ENCODE measurements at regions not wholly inside any gene's neighbourhood (a gene's known extent, or its start where the extent isn't known, plus 50 kb on each side); places are given as distances from the start of the nearest gene placed in this dataset.

- TF ChIP-seq, protein P1, sequence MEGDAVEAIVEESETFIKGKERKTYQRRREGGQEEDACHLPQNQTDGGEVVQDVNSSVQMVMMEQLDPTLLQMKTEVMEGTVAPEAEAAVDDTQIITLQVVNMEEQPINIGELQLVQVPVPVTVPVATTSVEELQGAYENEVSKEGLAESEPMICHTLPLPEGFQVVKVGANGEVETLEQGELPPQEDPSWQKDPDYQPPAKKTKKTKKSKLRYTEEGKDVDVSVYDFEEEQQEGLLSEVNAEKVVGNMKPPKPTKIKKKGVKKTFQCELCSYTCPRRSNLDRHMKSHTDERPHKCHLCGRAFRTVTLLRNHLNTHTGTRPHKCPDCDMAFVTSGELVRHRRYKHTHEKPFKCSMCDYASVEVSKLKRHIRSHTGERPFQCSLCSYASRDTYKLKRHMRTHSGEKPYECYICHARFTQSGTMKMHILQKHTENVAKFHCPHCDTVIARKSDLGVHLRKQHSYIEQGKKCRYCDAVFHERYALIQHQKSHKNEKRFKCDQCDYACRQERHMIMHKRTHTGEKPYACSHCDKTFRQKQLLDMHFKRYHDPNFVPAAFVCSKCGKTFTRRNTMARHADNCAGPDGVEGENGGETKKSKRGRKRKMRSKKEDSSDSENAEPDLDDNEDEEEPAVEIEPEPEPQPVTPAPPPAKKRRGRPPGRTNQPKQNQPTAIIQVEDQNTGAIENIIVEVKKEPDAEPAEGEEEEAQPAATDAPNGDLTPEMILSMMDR (tag by site-specific recombination; IDR thresholded peaks at IDR 0.05) = no peak
- TF ChIP-seq, protein P2, sequence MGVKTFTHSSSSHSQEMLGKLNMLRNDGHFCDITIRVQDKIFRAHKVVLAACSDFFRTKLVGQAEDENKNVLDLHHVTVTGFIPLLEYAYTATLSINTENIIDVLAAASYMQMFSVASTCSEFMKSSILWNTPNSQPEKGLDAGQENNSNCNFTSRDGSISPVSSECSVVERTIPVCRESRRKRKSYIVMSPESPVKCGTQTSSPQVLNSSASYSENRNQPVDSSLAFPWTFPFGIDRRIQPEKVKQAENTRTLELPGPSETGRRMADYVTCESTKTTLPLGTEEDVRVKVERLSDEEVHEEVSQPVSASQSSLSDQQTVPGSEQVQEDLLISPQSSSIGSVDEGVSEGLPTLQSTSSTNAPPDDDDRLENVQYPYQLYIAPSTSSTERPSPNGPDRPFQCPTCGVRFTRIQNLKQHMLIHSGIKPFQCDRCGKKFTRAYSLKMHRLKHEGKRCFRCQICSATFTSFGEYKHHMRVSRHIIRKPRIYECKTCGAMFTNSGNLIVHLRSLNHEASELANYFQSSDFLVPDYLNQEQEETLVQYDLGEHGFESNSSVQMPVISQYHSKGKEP (tag by site-specific recombination; IDR thresholded peaks at IDR 0.05) = peak; percentile 90
- TF ChIP-seq ZNF112 (tag by site-specific recombination; IDR thresholded peaks at IDR 0.05) (no peak), ZEB2 (tag by site-specific recombination; IDR thresholded peaks at IDR 0.05) (peak; percentile 90), ZNF837 (tag by site-specific recombination; IDR thresholded peaks at IDR 0.05) (no peak), ZNF423 (tag by site-specific recombination; IDR thresholded peaks at IDR 0.05) (no peak), BCL11B (tag by site-specific recombination; IDR thresholded peaks at IDR 0.05; ENCODE audit: low read depth) (no peak), GLI2 (tag by site-specific recombination; IDR thresholded peaks at IDR 0.05; ENCODE audit: borderline replicate concordance, low read depth) (no peak; the same call in 1 of the 2 replicates), ZNF747 (tag by site-specific recombination; IDR thresholded peaks at IDR 0.05) (no peak), ZFP37 (tag by site-specific recombination; IDR thresholded peaks at IDR 0.05) (0 out of 2 replicates have a peak, but pooled peaks have one; percentile 54), PRDM10 (tag by site-specific recombination; IDR thresholded peaks at IDR 0.05) (peak; percentile 61), ZNF16 (tag by site-specific recombination; IDR thresholded peaks at IDR 0.05; ENCODE audit: low read depth) (no peak), ZNF184 (tag by site-specific recombination; IDR thresholded peaks at IDR 0.05) (peak; percentile 47; the same call in 1 of the 2 replicates), ZNF549 (tag by site-specific recombination; IDR thresholded peaks at IDR 0.05) (no peak), ZBTB10 (tag by site-specific recombination; IDR thresholded peaks at IDR 0.05) (no peak), ZNF426 (tag by site-specific recombination; IDR thresholded peaks at IDR 0.05) (no peak), ZNF654 (tag by site-specific recombination; IDR thresholded peaks at IDR 0.05; ENCODE audit: low read depth) (no peak), FEZF1 (tag by site-specific recombination; IDR thresholded peaks at IDR 0.05) (0 out of 2 replicates have a peak, but pooled peaks have one; percentile 9), ZNF529 (tag by site-specific recombination; IDR thresholded peaks at IDR 0.05; ENCODE audit: insufficient replicate concordance) (no peak), SETDB1 (IDR thresholded peaks at IDR 0.05; ENCODE audit: insufficient read length, low read length) (peak; percentile 30), ZNF2 (tag by site-specific recombination; IDR thresholded peaks at IDR 0.05) (peak; percentile 72; the same call in 1 of the 2 replicates), ZBTB1 (tag by site-specific recombination; IDR thresholded peaks at IDR 0.05) (0 out of 2 replicates have a peak, but pooled peaks have one; percentile 11), KLF17 (tag by site-specific recombination; IDR thresholded peaks at IDR 0.05) (no peak)
- TF ChIP-seq, protein P3, sequence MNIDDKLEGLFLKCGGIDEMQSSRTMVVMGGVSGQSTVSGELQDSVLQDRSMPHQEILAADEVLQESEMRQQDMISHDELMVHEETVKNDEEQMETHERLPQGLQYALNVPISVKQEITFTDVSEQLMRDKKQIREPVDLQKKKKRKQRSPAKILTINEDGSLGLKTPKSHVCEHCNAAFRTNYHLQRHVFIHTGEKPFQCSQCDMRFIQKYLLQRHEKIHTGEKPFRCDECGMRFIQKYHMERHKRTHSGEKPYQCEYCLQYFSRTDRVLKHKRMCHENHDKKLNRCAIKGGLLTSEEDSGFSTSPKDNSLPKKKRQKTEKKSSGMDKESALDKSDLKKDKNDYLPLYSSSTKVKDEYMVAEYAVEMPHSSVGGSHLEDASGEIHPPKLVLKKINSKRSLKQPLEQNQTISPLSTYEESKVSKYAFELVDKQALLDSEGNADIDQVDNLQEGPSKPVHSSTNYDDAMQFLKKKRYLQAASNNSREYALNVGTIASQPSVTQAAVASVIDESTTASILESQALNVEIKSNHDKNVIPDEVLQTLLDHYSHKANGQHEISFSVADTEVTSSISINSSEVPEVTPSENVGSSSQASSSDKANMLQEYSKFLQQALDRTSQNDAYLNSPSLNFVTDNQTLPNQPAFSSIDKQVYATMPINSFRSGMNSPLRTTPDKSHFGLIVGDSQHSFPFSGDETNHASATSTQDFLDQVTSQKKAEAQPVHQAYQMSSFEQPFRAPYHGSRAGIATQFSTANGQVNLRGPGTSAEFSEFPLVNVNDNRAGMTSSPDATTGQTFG (tag by site-specific recombination; IDR thresholded peaks at IDR 0.05; ENCODE audit: borderline replicate concordance) = no peak
- TF ChIP-seq, protein P4, sequence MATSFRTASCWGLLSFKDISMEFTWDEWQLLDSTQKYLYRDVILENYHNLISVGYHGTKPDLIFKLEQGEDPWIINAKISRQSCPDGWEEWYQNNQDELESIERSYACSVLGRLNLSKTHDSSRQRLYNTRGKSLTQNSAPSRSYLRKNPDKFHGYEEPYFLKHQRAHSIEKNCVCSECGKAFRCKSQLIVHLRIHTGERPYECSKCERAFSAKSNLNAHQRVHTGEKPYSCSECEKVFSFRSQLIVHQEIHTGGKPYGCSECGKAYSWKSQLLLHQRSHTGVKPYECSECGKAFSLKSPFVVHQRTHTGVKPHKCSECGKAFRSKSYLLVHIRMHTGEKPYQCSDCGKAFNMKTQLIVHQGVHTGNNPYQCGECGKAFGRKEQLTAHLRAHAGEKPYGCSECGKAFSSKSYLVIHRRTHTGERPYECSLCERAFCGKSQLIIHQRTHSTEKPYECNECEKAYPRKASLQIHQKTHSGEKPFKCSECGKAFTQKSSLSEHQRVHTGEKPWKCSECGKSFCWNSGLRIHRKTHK (tag by site-specific recombination; IDR thresholded peaks at IDR 0.05) = no peak
These were observed 313.7 kb upstream of the TBX18 start (continued) for GRCh38 chr6:85078058-85078457.
